AG04450 (cell line): ENCODE measurements at regions not wholly inside any gene's neighbourhood (a gene's known extent, or its start where the extent isn't known, plus 50 kb on each side); places are given as distances from the start of the nearest gene placed in this dataset.

Experiments used
- CTCF ChIA-PET: fragments of 300-600, 350-600 bp; formaldehyde crosslinking; extraction: SDS; loops from one replicate; lab custom pipeline; 2022; ENCODE audit warnings: antibody characterized with exemption, inconsistent platforms; lab: Charles Lee
- POLR2A ChIA-PET: fragments of 350-600 bp; formaldehyde crosslinking; extraction: SDS; loops from one replicate; lab custom pipeline; 2021; ENCODE audit warnings: antibody characterized with exemption, inconsistent platforms; lab: Yijun Ruan, JAX
- DNase-seq: peaks from one replicate; pipeline ENCODE4 v3.0.0-alpha.2; 2011; ENCODE audit warnings: low read depth, low spot score
- H3K27ac ChIP-seq: one replicate; pipeline ENCODE4 v1.5.1; 2012; ENCODE audit warnings: low read depth, low read length, control low read depth
- H3K27me3 ChIP-seq: one replicate; pipeline ENCODE4 v1.6.0; 2012; ENCODE audit warnings: low read length; ENCODE audit not compliant: control insufficient read depth, insufficient read depth
- H3K4me3 ChIP-seq: 2 replicates; pipeline ENCODE4 v1.5.1; 2011; ENCODE audit warnings: mild to moderate bottlenecking, low read depth, low read length, control low read depth
- H3K9me3 ChIP-seq: 2 replicates; pipeline ENCODE4 v1.5.1; 2012; ENCODE audit warnings: low read length; ENCODE audit not compliant: control insufficient read depth, insufficient read depth
- CTCF ChIP-seq: IDR thresholded peaks from 2 replicates; pipeline ENCODE4 v1.5.1; 2011; ENCODE audit warnings: low read depth, low read length, control low read depth, inconsistent platforms

DNA sequence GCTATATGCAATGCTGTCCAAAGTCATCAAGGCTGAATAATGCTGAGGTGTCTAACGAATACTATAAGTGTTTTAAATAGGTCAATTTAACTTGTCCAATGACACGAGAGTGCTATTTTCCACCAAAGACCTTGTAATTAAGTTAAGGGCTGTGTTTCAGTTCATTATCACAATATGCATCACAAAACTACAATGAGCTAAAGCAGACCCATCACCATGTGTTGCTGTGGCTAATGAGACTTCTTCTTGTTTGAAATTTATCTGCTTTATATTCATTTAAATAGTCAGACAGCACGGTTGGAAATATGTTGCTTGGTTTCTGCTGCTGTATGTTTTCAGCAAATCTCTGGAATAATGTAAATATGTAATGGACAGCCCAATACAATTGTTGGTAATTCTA lies 292.5 kb upstream of the VSTM2A start:
- ChIA-PET CTCF (no interaction called here), POLR2A (no interaction called here)
- H3K27ac ChIP-seq = no peak overlapping the region
- H3K27me3 ChIP-seq = no peaks in the 10 kb centered on the region
- H3K4me3 ChIP-seq = no peak overlapping the region
- H3K9me3 ChIP-seq = peaks cover 6% of the 10 kb centered on the region; the same call in 1 of the 2 replicates
- no peak for DNase-seq
- TF ChIP-seq CTCF = no peak

- H3K27ac ChIP-seq = no peak overlapping the region
- POLR2A ChIA-PET = no interaction called here
- TF ChIP-seq CTCF = no peak
- H3K4me3 ChIP-seq = no peak overlapping the region
- H3K9me3 ChIP-seq = peaks cover 3% of the 10 kb centered on the region; the same call in 1 of the 2 replicates
- CTCF ChIA-PET = no interaction called here
- no peaks in the 10 kb centered on the region for H3K27me3 ChIP-seq
- no peak for DNase-seq
These were observed 289.7 kb upstream of the VSTM2A start for GRCh38 chr7:54252256-54253035.

DNA sequence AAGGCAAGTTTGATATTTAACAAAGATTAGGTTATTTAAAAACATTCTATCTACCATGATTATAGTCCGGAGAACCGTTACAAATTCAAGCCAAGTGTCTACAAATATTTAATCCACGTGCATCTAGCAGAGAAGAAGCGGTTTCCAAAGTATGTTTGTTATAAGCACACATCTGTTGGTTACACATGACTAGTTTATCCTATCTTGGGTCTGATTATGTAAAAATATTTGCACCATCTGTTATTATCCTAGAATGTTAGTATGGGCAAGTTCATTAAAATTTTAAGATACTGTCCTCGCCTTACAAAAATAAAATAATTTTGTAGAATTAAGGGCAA lies 289.2 kb upstream of the VSTM2A start:
- no peak overlapping the region for H3K4me3 ChIP-seq
- TF ChIP-seq CTCF = no peak
- peaks cover 3% of the 10 kb centered on the region; the same call in 1 of the 2 replicates for H3K9me3 ChIP-seq
- H3K27me3 ChIP-seq = no peaks in the 10 kb centered on the region
- POLR2A ChIA-PET = no interaction called here
- no peak overlapping the region for H3K27ac ChIP-seq
- DNase-seq = no peak
- CTCF ChIA-PET = no interaction called here

- POLR2A ChIA-PET = no interaction called here
- CTCF ChIA-PET = no interaction called here
These were observed 286.9 kb upstream of the VSTM2A start for GRCh38 chr7:54255242-54255641.

GRCh38 chr7:54259185-54259584 lies 283.0 kb upstream of the VSTM2A start:
- Histone ChIP-seq H3K4me3 (no peak overlapping the region), H3K9me3 (peaks cover 15% of the 10 kb centered on the region), H3K27ac (no peak overlapping the region), H3K27me3 (no peaks in the 10 kb centered on the region)
- TF ChIP-seq CTCF = no peak
- no peak for DNase-seq
- ChIA-PET CTCF (no interaction called here), POLR2A (no interaction called here)

More at GRCh38 chr7:54255242-54255641, 286.9 kb upstream of the VSTM2A start:
- Histone ChIP-seq H3K9me3 (peaks cover 6% of the 10 kb centered on the region), H3K27ac (no peak overlapping the region), H3K27me3 (no peaks in the 10 kb centered on the region), H3K4me3 (no peak overlapping the region)
- no peak for TF ChIP-seq CTCF
- DNase-seq = no peak
